OCI-M2 (cell line): ENCODE measurements at regions not wholly inside any gene's neighbourhood (a gene's known extent, or its start where the extent isn't known, plus 50 kb on each side); places are given as distances from the start of the nearest gene placed in this dataset.
"Not testable (repeated sequence)": the region's sequence is repeated elsewhere in the genome, so short reads cannot be mapped to it uniquely, and the experiment has no call there.

Source experiments
- DNase-seq: peaks from one replicate; lab custom pipeline; 2025; ENCODE audit not compliant: unreplicated experiment; lab: John Stamatoyannopoulos, UW

- not testable (repeated sequence) for DNase-seq
Observed at GRCh38 chr9:73976424-73976823, 520.7 kb upstream of the RORB start.

GRCh38 chr9:73979894-73980264 lies 517.3 kb upstream of the RORB start:
- DNase-seq = no peak

GRCh38 chr9:73980754-73981153 lies 516.4 kb upstream of the RORB start:
- no peak for DNase-seq

- DNase-seq = no peak
Observed at GRCh38 chr9:73981405-73981804, 515.7 kb upstream of the RORB start.

GRCh38 chr9:73995836-73996235 lies 501.3 kb upstream of the RORB start:
- no peak for DNase-seq

- DNase-seq = no peak
Observed at GRCh38 chr9:73996844-73997243, 500.3 kb upstream of the RORB start.

- DNase-seq = no peak
Observed at GRCh38 chr9:74001382-74001781, 495.8 kb upstream of the RORB start.

GRCh38 chr9:74006935-74007334 lies 490.2 kb upstream of the RORB start:
- no peak for DNase-seq

- DNase-seq = no peak
Observed at GRCh38 chr9:74007833-74008232, 489.3 kb upstream of the RORB start.

- no peak for DNase-seq
Observed at GRCh38 chr9:74016004-74016403, 481.1 kb upstream of the RORB start.

GRCh38 chr9:74025402-74025925 lies 471.7 kb upstream of the RORB start:
- no peak for DNase-seq

GRCh38 chr9:74032421-74032820 lies 464.7 kb upstream of the RORB start:
- no peak for DNase-seq

- no peak for DNase-seq
Observed at GRCh38 chr9:74035786-74036185, 461.3 kb upstream of the RORB start.

- DNase-seq = no peak
Observed at GRCh38 chr9:74036549-74037231, 460.4 kb upstream of the RORB start.

- DNase-seq = no peak
Observed at GRCh38 chr9:74037274-74037673, 459.9 kb upstream of the RORB start.

- no peak for DNase-seq
Observed at GRCh38 chr9:74041588-74041987, 455.5 kb upstream of the RORB start.

GRCh38 chr9:74044844-74045243 lies 452.3 kb upstream of the RORB start:
- no peak for DNase-seq

- no peak for DNase-seq
Observed at GRCh38 chr9:74056023-74056422, 441.1 kb upstream of the RORB start.

- DNase-seq = not testable (repeated sequence)
Observed at GRCh38 chr9:74057051-74057450, 440.1 kb upstream of the RORB start.

GRCh38 chr9:74064702-74065101 lies 432.4 kb upstream of the RORB start:
- no peak for DNase-seq

GRCh38 chr9:74066128-74066527 lies 431.0 kb upstream of the RORB start:
- DNase-seq = no peak

GRCh38 chr9:74066605-74067004 lies 430.5 kb upstream of the RORB start:
- DNase-seq = no peak

GRCh38 chr9:74071502-74071901 lies 425.6 kb upstream of the RORB start:
- no peak for DNase-seq
